Adrenal gland (tissue), 9 donors: ENCODE measurements at regions not wholly inside any gene's neighbourhood (a gene's known extent, or its start where the extent isn't known, plus 50 kb on each side); places are given as distances from the start of the nearest gene placed in this dataset.

ENCODE experiments used
- DNase-seq, 7 donors: peaks; one replicate each; pipeline ENCODE4 v3.0.0-alpha.2; 2019 to 2020
- H3K27ac ChIP-seq, 5 donors: fragments of 200-600 bp; sonication (generic) in 4 of 5; 1 replicate in 3 of 5; 2 replicates in 2 of 5; pipeline versions ENCODE4 v1.5.1 to v1.8.0; 2016 to 2020; ENCODE audit warnings: mild to moderate bottlenecking in 1 of 5
- H3K27me3 ChIP-seq: fragments of 200-600 bp; 2 replicates; pipeline ENCODE4 v1.8.0; 2021
- H3K36me3 ChIP-seq, 2 donors: fragments of 200-600 bp; replicated peaks in 1 of 2; 1 replicate in 1 of 2; 2 replicates in 1 of 2; pipeline versions ENCODE4 v1.5.1 to v1.8.0; 2018 to 2022
- H3K4me1 ChIP-seq, 2 donors: fragments of 200-600 bp; replicated peaks in 1 of 2; 1 replicate in 1 of 2; 2 replicates in 1 of 2; pipeline versions ENCODE4 v1.5.1 to v1.8.0; 2018 to 2021
- H3K4me3 ChIP-seq, 4 donors: fragments of 200-600 bp; sonication (generic) in 3 of 4; one replicate each; pipeline ENCODE4 v1.5.1; 2016 to 2018
- H3K9me3 ChIP-seq, 3 donors: fragments of 200-600 bp; sonication (generic) in 1 of 3; replicated peaks in 1 of 3; 1 replicate in 2 of 3; 2 replicates in 1 of 3; pipeline versions ENCODE4 v1.5.1 to v1.8.0; 2016 to 2021
- CTCF ChIP-seq, 6 experiments: fragments of 450-650 bp in 4 of 6; fragments of 200-600 bp in 2 of 6; sonication (generic) in 1 of 6; IDR thresholded peaks; 1 replicate in 5 of 6; 2 replicates in 1 of 6; pipeline versions ENCODE4 v1.5.1 to v1.8.0; 2016 to 2021; ENCODE audit warnings: antibody characterized with exemption in 6 of 6, mild to moderate bottlenecking in 2 of 6, moderate library complexity in 1 of 6
- POLR2A ChIP-seq, 2 donors: fragments of 450-650 bp; IDR thresholded peaks; one replicate each; pipeline ENCODE4 v1.6.1; 2017; ENCODE audit warnings: antibody characterized with exemption in 2 of 2, mild to moderate bottlenecking in 2 of 2, moderate library complexity in 1 of 2
- WGBS, 4 donors: extraction: QIAGEN DNeasy Blood & Tissue Kit in 2 of 4; methylation state at CpG; one replicate each; pipeline versions ENCODE4 v1.1.5 to v1.1.7; 2013 to 2017; 5-methylcytosine and 5-hydroxymethylcytosine counted together
- intact Hi-C, 2 donors: fragments of 100-400 bp; cut with DNase I; formaldehyde crosslinking; loops; one replicate each; pipeline versions ENCODE4 v1.14.1 to v1.15.0; 2022 to 2023
- small RNA-seq, 2 donors: library from RNA; depleted of rRNA; stranded (forward); fragments of <200 nt; gene quantifications; one replicate each; pipeline ENCODE3, GENCODE V24; 2016
- donor health status: healthy with polysubstance abuse.
- donor health status: Bipolar disorder and iron deficiency.
- donor health status: DM: yes; HTN: yes; CAD: no.
- donor health status: DM: no; HTN: no; CAD: no.
- donor health status: DM: no; HTN: no; CAD: no.

- Histone ChIP-seq H3K9me3 (no peaks in the 10 kb centered on the region), H3K27me3 (no peaks in the 10 kb centered on the region), H3K36me3 (no peaks in the 10 kb centered on the region), H3K27ac (no peak overlapping the region), H3K4me3 (no peak overlapping the region), H3K4me1 (no peaks in the 10 kb centered on the region)
- WGBS, 4 donors, result 50 to 65% (median 58%) methylated on average over 1 of the region's 1 CpG
- no peak for DNase-seq
- TF ChIP-seq CTCF (IDR thresholded peaks at IDR 0.05) (no peak), POLR2A (IDR thresholded peaks at IDR 0.05) (no peak)
- intact Hi-C loops, result no loop called here
Observed at GRCh38 chr1:117812869-117813511, 116.4 kb downstream of the GDAP2 start.

Small RNA genes in the stretch of these regions (small RNA-seq; reads per million reads assigned to genes)
- gene AL390877.1 (0 reads per million in 2 donors), gene RF00561 (0 reads per million in 2 donors)
